Sigmoid colon (tissue), 6 donors: ENCODE measurements at regions not wholly inside any gene's neighbourhood (a gene's known extent, or its start where the extent isn't known, plus 50 kb on each side); places are given as distances from the start of the nearest gene placed in this dataset.

Experiments
- DNase-seq: peaks from one replicate; pipeline ENCODE4 v3.0.0-alpha.2; 2019
- H3K27ac ChIP-seq, 4 donors: fragments of 200-600 bp; sonication (generic); one replicate each; pipeline ENCODE4 v1.5.1; 2016 to 2019; ENCODE audit warnings: mild to moderate bottlenecking in 1 of 4
- H3K27me3 ChIP-seq, 3 donors: fragments of 200-600 bp; sonication (generic); one replicate each; pipeline ENCODE4 v1.5.1; 2019; ENCODE audit warnings: mild to moderate bottlenecking in 1 of 3
- H3K36me3 ChIP-seq, 4 donors: fragments of 200-600 bp; sonication (generic); one replicate each; pipeline ENCODE4 v1.5.1; 2016 to 2019
- H3K4me1 ChIP-seq, 4 donors: fragments of 200-600 bp; sonication (generic); one replicate each; pipeline ENCODE4 v1.5.1; 2017 to 2019
- H3K4me3 ChIP-seq, 4 donors: fragments of 200-600 bp; sonication (generic); one replicate each; pipeline ENCODE4 v1.5.1; 2017 to 2019; ENCODE audit warnings: mild to moderate bottlenecking in 2 of 4, moderate library complexity in 1 of 4
- H3K9me3 ChIP-seq, 4 donors: fragments of 200-600 bp in 3 of 4; sonication (generic) in 3 of 4; one replicate each; pipeline versions ENCODE4 v1.5.1 to v1.6.1; 2013 to 2019
- CTCF ChIP-seq, 4 experiments: fragments of 450-650 bp in 3 of 4; fragments of 200-600 bp in 1 of 4; IDR thresholded peaks; one replicate each; pipeline ENCODE4 v1.5.1; 2016 to 2019; ENCODE audit warnings: antibody characterized with exemption in 4 of 4, mild to moderate bottlenecking in 3 of 4, moderate library complexity in 2 of 4
- EP300 ChIP-seq, 4 donors: sonication (generic); formaldehyde crosslinking; IDR thresholded peaks; one replicate each; pipeline ENCODE4 v1.6.1; 2017; ENCODE audit warnings: antibody characterized with exemption in 4 of 4
- POLR2A ChIP-seq, 2 donors: fragments of 450-650 bp; IDR thresholded peaks; one replicate each; pipeline ENCODE4 v1.6.1; 2016; ENCODE audit warnings: antibody characterized with exemption in 2 of 2, mild to moderate bottlenecking in 2 of 2, moderate library complexity in 2 of 2
- POLR2AphosphoS5 ChIP-seq, 4 donors: sonication (generic); formaldehyde crosslinking; IDR thresholded peaks; one replicate each; pipeline ENCODE4 v1.6.1; 2017; ENCODE audit warnings: antibody characterized with exemption in 4 of 4
- WGBS, 2 donors: extraction: QIAGEN DNeasy Blood & Tissue Kit; methylation state at CpG; one replicate each; pipeline ENCODE4 v1.1.7; 2013; 5-methylcytosine and 5-hydroxymethylcytosine counted together
- intact Hi-C: fragments of 100-400 bp; cut with DNase I; formaldehyde crosslinking; loops from one replicate; pipeline ENCODE4 v1.15.1; 2023
- donor health status: healthy with polysubstance abuse.
- donor health status: healthy.

DNA sequence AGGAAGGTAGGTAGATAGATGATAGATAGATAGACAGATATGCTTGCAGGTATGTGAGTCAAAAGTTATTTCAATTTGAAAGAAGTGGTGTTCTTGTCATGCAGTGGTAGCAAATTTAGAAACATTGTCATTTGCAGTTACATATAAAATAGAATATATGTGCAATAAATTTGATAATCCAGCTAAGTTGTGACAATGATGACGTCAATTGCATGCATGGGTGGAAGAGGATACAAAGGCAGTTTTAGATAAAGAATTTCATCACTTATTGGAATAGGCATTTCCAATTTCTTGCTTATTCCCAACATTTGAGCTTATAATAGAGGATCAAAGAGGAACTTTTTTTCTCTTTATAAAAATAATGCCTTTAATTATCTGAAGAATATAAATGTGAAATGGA, 99.2 kb upstream of the KCNJ16 start:
- no peak overlapping the region for H3K27ac ChIP-seq

DNA sequence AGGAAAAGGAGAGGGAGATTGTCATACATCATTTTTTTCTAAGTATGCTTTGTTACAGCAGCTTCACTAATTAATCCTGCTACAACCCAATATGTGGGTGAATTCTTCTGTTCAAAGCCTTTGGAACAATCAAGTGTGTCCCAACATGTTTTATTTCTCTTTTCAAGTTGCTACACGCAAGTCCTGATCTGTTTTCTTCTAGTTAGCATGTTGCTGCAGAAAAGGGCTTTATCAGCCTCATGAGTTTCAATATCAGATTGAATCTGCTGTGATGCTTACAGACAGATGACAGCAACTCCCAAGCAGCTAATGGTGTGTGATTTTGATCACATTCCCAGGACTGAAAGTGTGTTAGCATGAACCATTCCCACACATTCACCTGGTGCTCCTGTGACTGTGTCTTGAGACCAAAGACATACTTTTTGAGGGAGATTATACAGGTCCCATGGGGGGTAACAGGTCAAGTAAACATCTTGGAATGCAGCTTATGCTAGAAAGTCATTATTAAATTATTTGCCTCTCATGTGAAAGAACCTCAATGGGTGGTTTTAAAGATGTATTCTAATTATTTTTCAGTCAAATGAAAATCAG, 96.9 kb upstream of the KCNJ16 start:
- H3K9me3 ChIP-seq = no peaks in the 10 kb centered on the region
- intact Hi-C loops = no loop called here
- H3K4me3 ChIP-seq = no peak overlapping the region
- H3K4me1 ChIP-seq = no peaks in the 10 kb centered on the region
- 89 to 91% methylated on average over 1 of the region's 1 CpG for WGBS, 2 donors
- no peak for TF ChIP-seq POLR2AphosphoS5 (IDR thresholded peaks at IDR 0.05)
- TF ChIP-seq CTCF (IDR thresholded peaks at IDR 0.05) = no peak
- TF ChIP-seq POLR2A (IDR thresholded peaks at IDR 0.05) = no peak
- no peak for TF ChIP-seq EP300 (IDR thresholded peaks at IDR 0.05)
- H3K36me3 ChIP-seq = no peaks in the 10 kb centered on the region
- no peaks in the 10 kb centered on the region for H3K27me3 ChIP-seq
- no peak for DNase-seq
- H3K27ac ChIP-seq = no peak overlapping the region

More for the DNA sequence above, 99.2 kb upstream of the KCNJ16 start:
- intact Hi-C loops = no loop called here
- no peak for TF ChIP-seq POLR2A (IDR thresholded peaks at IDR 0.05)
- TF ChIP-seq POLR2AphosphoS5 (IDR thresholded peaks at IDR 0.05) = no peak
- TF ChIP-seq EP300 (IDR thresholded peaks at IDR 0.05) = no peak
- TF ChIP-seq CTCF (IDR thresholded peaks at IDR 0.05) = no peak
- Histone ChIP-seq H3K4me1 (no peaks in the 10 kb centered on the region), H3K4me3 (no peak overlapping the region), H3K27me3 (no peaks in the 10 kb centered on the region), H3K36me3 (no peaks in the 10 kb centered on the region), H3K9me3 (no peaks in the 10 kb centered on the region)
- no peak for DNase-seq
- WGBS, 2 donors = 91 to 94% methylated on average over 1 of the region's 1 CpG

DNA sequence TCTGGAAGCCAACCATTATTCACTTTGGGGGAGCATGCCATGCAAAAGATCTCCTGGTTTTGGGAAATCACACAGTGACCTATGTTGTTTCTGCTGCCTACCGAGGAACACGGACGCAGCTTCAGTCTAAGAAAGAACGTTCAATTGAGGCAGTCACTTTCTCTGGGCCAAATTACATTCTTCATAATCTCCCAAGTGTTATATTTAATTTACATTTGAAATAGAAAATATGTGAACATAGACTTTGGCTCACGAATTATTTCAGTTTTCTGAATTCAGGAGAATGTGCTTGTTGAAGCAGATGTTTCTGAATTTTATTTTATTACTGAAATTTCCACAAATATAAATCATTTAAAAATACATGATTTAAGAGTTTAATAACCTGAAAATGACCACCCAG, 93.6 kb upstream of the KCNJ16 start:
- H3K4me3 ChIP-seq = no peak overlapping the region
- no peak for TF ChIP-seq POLR2AphosphoS5 (IDR thresholded peaks at IDR 0.05)
- H3K27ac ChIP-seq = no peak overlapping the region
- 80 to 87% methylated on average over 5 of the region's 5 CpGs for WGBS, 2 donors
- no peaks in the 10 kb centered on the region for H3K9me3 ChIP-seq
- no peaks in the 10 kb centered on the region for H3K4me1 ChIP-seq
- no peak for DNase-seq
- no peaks in the 10 kb centered on the region for H3K27me3 ChIP-seq
- no peaks in the 10 kb centered on the region for H3K36me3 ChIP-seq
- intact Hi-C loops = no loop called here

- Histone ChIP-seq H3K4me1 (peaks cover 0 to 7% (median 0%) of the 10 kb centered on the region in 4 donors), H3K9me3 (peaks cover 0 to 3% (median 0%) of the 10 kb centered on the region in 4 donors), H3K27me3 (no peaks in the 10 kb centered on the region), H3K4me3 (no peak overlapping the region), H3K36me3 (no peaks in the 10 kb centered on the region), H3K27ac (no peak overlapping the region)
- TF ChIP-seq POLR2AphosphoS5 (IDR thresholded peaks at IDR 0.05) (no peak), POLR2A (IDR thresholded peaks at IDR 0.05) (no peak), CTCF (IDR thresholded peaks at IDR 0.05) (no peak), EP300 (IDR thresholded peaks at IDR 0.05) (no peak)
- no peak for DNase-seq
- WGBS, 2 donors = 87 to 92% methylated on average over 2 of the region's 2 CpGs
- intact Hi-C loops = no loop called here
Measured at GRCh38 chr17:69995476-69995875, 79.5 kb upstream of the KCNJ16 start.

- TF ChIP-seq CTCF (IDR thresholded peaks at IDR 0.05) (no peak), POLR2A (IDR thresholded peaks at IDR 0.05) (no peak), POLR2AphosphoS5 (IDR thresholded peaks at IDR 0.05) (no peak), EP300 (IDR thresholded peaks at IDR 0.05) (no peak)
- no peaks in the 10 kb centered on the region for H3K27me3 ChIP-seq
- intact Hi-C loops = no loop called here
Measured at GRCh38 chr17:69997332-69997731, 77.7 kb upstream of the KCNJ16 start.

More at GRCh38 chr17:69997332-69997731, 77.7 kb upstream of the KCNJ16 start:
- H3K36me3 ChIP-seq = no peaks in the 10 kb centered on the region
- H3K4me1 ChIP-seq = peaks cover 0 to 3% (median 0%) of the 10 kb centered on the region in 4 donors
- no peak overlapping the region for H3K4me3 ChIP-seq
- no peak for DNase-seq
- H3K27ac ChIP-seq = no peak overlapping the region
- H3K9me3 ChIP-seq = peaks cover 0 to 3% (median 0%) of the 10 kb centered on the region in 4 donors
